H9 (cell line): ENCODE measurements at regions not wholly inside any gene's neighbourhood (a gene's known extent, or its start where the extent isn't known, plus 50 kb on each side); places are given as distances from the start of the nearest gene placed in this dataset.

Source experiments
- DNase-seq: peaks from one replicate; pipeline ENCODE4 v3.0.0-alpha.2; 2017
- H2AFZ ChIP-seq: one replicate; pipeline ENCODE4 v1.6.1; 2013; ENCODE audit warnings: mild to moderate bottlenecking, low read length, control low read depth, moderate library complexity
- H2AK5ac ChIP-seq: 2 replicates; pipeline ENCODE4 v1.6.1; 2013; ENCODE audit warnings: low read length, control low read depth, mixed read lengths; ENCODE audit not compliant: insufficient read length
- H2BK120ac ChIP-seq: one replicate; pipeline ENCODE4 v1.6.1; 2013; ENCODE audit warnings: low read depth, mild to moderate bottlenecking, low read length, control low read depth, inconsistent platforms; ENCODE audit not compliant: poor library complexity, severe bottlenecking
- H2BK12ac ChIP-seq: 2 replicates; pipeline ENCODE4 v1.6.1; 2013; ENCODE audit warnings: low read length, control low read depth, mixed read lengths, low read depth; ENCODE audit not compliant: insufficient read length
- H2BK15ac ChIP-seq: 2 replicates; pipeline ENCODE4 v1.6.1; 2013; ENCODE audit warnings: low read depth, low read length, control low read depth
- H2BK20ac ChIP-seq: one replicate; pipeline ENCODE4 v1.6.1; 2013; ENCODE audit warnings: low read depth, mild to moderate bottlenecking, low read length, control low read depth, inconsistent platforms; ENCODE audit not compliant: poor library complexity, severe bottlenecking
- H2BK5ac ChIP-seq: 2 replicates; pipeline ENCODE4 v1.6.1; 2013; ENCODE audit warnings: low read length, control low read depth, mixed read lengths; ENCODE audit not compliant: insufficient read length
- H3K14ac ChIP-seq: 2 replicates; pipeline ENCODE4 v1.6.1; 2013; ENCODE audit warnings: low read length, control low read depth; ENCODE audit not compliant: insufficient read depth
- H3K18ac ChIP-seq: 2 replicates; pipeline ENCODE4 v1.6.1; 2013; ENCODE audit warnings: low read depth, mild to moderate bottlenecking, mixed read lengths, low read length, control low read depth; ENCODE audit not compliant: insufficient read length
- H3K23ac ChIP-seq: 2 replicates; pipeline ENCODE4 v1.6.1; 2013; ENCODE audit warnings: low read length, control low read depth, mixed read lengths, low read depth; ENCODE audit not compliant: insufficient read length
- H3K23me2 ChIP-seq: 2 replicates; pipeline ENCODE4 v1.6.1; 2013; ENCODE audit warnings: low read depth, mild to moderate bottlenecking, mixed read lengths, low read length, control low read depth; ENCODE audit not compliant: insufficient read length, poor library complexity, severe bottlenecking
- H3K27ac ChIP-seq: 2 replicates; pipeline ENCODE4 v1.5.1; 2013; ENCODE audit warnings: low read length, control low read depth, mixed read lengths, low read depth; ENCODE audit not compliant: insufficient read length
- H3K27me3 ChIP-seq: 2 replicates; pipeline ENCODE4 v1.6.1; 2013; ENCODE audit warnings: low read length, control low read depth, inconsistent platforms; ENCODE audit not compliant: insufficient read depth
- H3K4ac ChIP-seq: 2 replicates; pipeline ENCODE4 v1.6.1; 2013; ENCODE audit warnings: low read depth, mild to moderate bottlenecking, control low read depth, inconsistent platforms, low read length, moderate library complexity
- H3K4me1 ChIP-seq: 2 replicates; pipeline ENCODE4 v1.6.1; 2013; ENCODE audit warnings: low read length, control low read depth, inconsistent platforms; ENCODE audit not compliant: insufficient read depth
- H3K4me2 ChIP-seq: 2 replicates; pipeline ENCODE4 v1.6.1; 2013; ENCODE audit warnings: low read length, control low read depth, mixed read lengths; ENCODE audit not compliant: insufficient read length, insufficient read depth
- H3K56ac ChIP-seq: 2 replicates; pipeline ENCODE4 v1.6.1; 2013; ENCODE audit warnings: low read depth, mild to moderate bottlenecking, mixed read lengths, low read length, control low read depth; ENCODE audit not compliant: insufficient read length
- H3K79me1 ChIP-seq: 2 replicates; pipeline ENCODE4 v1.6.1; 2013; ENCODE audit warnings: low read depth, mild to moderate bottlenecking, moderate library complexity, low read length, control low read depth, inconsistent platforms; ENCODE audit not compliant: insufficient read depth, poor library complexity, severe bottlenecking
- H3K79me2 ChIP-seq: 2 replicates; pipeline ENCODE4 v1.6.1; 2013; ENCODE audit warnings: low read length, control low read depth, inconsistent platforms; ENCODE audit not compliant: insufficient read depth
- H3K9ac ChIP-seq: 2 replicates; pipeline ENCODE4 v1.6.1; 2013; ENCODE audit warnings: low read length, control low read depth, mixed read lengths; ENCODE audit not compliant: insufficient read length; ENCODE audit errors: extremely low read depth
- H3K9me3 ChIP-seq: one replicate; pipeline ENCODE4 v1.6.1; 2013; ENCODE audit warnings: low read depth, low read length, inconsistent platforms; ENCODE audit not compliant: control insufficient read depth
- H3T11ph ChIP-seq: one replicate; pipeline ENCODE4 v1.6.1; 2013; ENCODE audit warnings: mild to moderate bottlenecking, low read length, control low read depth, inconsistent platforms
- H4K20me1 ChIP-seq: one replicate; pipeline ENCODE4 v1.6.1; 2013; ENCODE audit not compliant: control insufficient read depth, insufficient read length, insufficient read depth
- H4K5ac ChIP-seq: 2 replicates; pipeline ENCODE4 v1.6.1; 2013; ENCODE audit warnings: low read depth, mild to moderate bottlenecking, mixed read lengths, low read length, control low read depth; ENCODE audit not compliant: insufficient read length
- H4K8ac ChIP-seq: replicated peaks from 2 replicates; pipeline ENCODE4 v1.6.1; 2013; ENCODE audit warnings: low read length, control low read depth, mixed read lengths, low read depth; ENCODE audit not compliant: insufficient read length
- H4K91ac ChIP-seq: 2 replicates; pipeline ENCODE4 v1.6.1; 2013; ENCODE audit warnings: low read depth, mild to moderate bottlenecking, moderate library complexity, mixed read lengths, low read length, control low read depth; ENCODE audit not compliant: insufficient read length
- H3K27ac Mint-ChIP-seq, 3 experiments: 2 replicates in 2 of 3; 3 replicates in 1 of 3; pipeline ENCODE4 v1.8.0; 2020 to 2021; ENCODE audit warnings: mixed read lengths in 3 of 3, mild to moderate bottlenecking in 1 of 3, moderate library complexity in 1 of 3
- H3K27me3 Mint-ChIP-seq: 2 replicates; pipeline ENCODE4 v1.8.0; 2021; ENCODE audit warnings: low read depth, mild to moderate bottlenecking, moderate library complexity, mixed read lengths
- H3K36me3 Mint-ChIP-seq, 3 experiments: 2 replicates in 2 of 3; 3 replicates in 1 of 3; pipeline ENCODE4 v1.8.0; 2020 to 2021; ENCODE audit warnings: low read depth in 3 of 3, mixed read lengths in 3 of 3; ENCODE audit not compliant: insufficient read depth in 1 of 3
- H3K4me1 Mint-ChIP-seq, 2 experiments: 2 replicates each; pipeline ENCODE4 v1.8.0; 2020; ENCODE audit warnings: mixed read lengths in 2 of 2
- H3K4me3 Mint-ChIP-seq, 2 experiments: 2 replicates in 1 of 2; 3 replicates in 1 of 2; pipeline ENCODE4 v1.8.0; 2020 to 2021; ENCODE audit warnings: mild to moderate bottlenecking in 2 of 2, mixed read lengths in 2 of 2, moderate library complexity in 1 of 2
- H3K9me3 Mint-ChIP-seq, 2 experiments: 2 replicates in 1 of 2; 3 replicates in 1 of 2; pipeline ENCODE4 v1.8.0; 2020; ENCODE audit warnings: mild to moderate bottlenecking in 2 of 2, mixed read lengths in 2 of 2, moderate library complexity in 1 of 2
- CTCF ChIP-seq: fragments of 200-600 bp; sonication (generic); conservative IDR thresholded peaks from 3 replicates; pipeline ENCODE4 v1.8.0; 2021; ENCODE audit warnings: antibody characterized with exemption, mild to moderate bottlenecking
- WGBS: extraction: QIAGEN DNeasy Blood & Tissue Kit; methylation state at CpG from one replicate; pipeline ENCODE4 v1.1.7; 2013; ENCODE audit warnings: missing lambda C conversion rate, low lambda C conversion rate, mixed read lengths; ENCODE audit not compliant: insufficient read length; ENCODE audit errors: extremely low coverage; 5-methylcytosine and 5-hydroxymethylcytosine counted together

DNA sequence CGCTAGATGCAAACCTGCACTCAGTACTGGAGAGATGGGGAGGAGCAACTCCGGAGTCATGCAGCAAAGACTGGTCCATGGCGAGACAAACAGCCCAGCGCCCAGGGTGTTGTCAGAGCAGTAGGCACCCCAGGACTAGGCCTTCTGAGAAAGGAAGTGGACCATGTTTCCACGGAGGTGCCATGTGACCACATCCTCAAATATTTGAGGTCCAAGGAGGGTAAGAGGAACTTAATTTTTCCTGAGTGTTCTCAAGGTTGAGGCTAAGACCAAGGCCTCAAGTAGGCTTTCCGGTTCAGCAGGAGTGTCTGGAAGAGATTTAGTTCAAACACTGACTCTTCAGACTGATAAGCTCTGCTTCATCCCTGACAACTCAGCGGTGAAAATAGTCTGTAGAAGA, 186.2 kb downstream of the RHOU start:
- no peaks in the 10 kb centered on the region for H3K79me2 ChIP-seq
- no peak overlapping the region for H4K91ac ChIP-seq
- no peak overlapping the region for H3K18ac ChIP-seq
- no peak for TF ChIP-seq CTCF
- H4K20me1 ChIP-seq = no peaks in the 10 kb centered on the region
- no peaks in the 10 kb centered on the region for H3K4me1 ChIP-seq
- no peak overlapping the region for H4K5ac ChIP-seq
- H3K4ac ChIP-seq = no peak overlapping the region
- no peak overlapping the region for H3T11ph ChIP-seq
- no peak overlapping the region for H3K27ac Mint-ChIP-seq
- no peak overlapping the region for H2BK15ac ChIP-seq
- H3K4me3 Mint-ChIP-seq = no peak overlapping the region
- H2AFZ ChIP-seq = no peak overlapping the region
- peaks cover 0 to 5% of the 10 kb centered on the region in 2 experiments; a peak in 3 of 5 replicates for H3K9me3 Mint-ChIP-seq
- no peak overlapping the region for H3K4me2 ChIP-seq
- WGBS = no CpG with 5 or more reads among the region's 7 CpGs
- no peaks in the 10 kb centered on the region for H3K27me3 ChIP-seq
- H2BK20ac ChIP-seq = no peak overlapping the region
- H3K9me3 ChIP-seq = no peaks in the 10 kb centered on the region
- H2AK5ac ChIP-seq = no peak overlapping the region
- H3K79me1 ChIP-seq = no peaks in the 10 kb centered on the region
- no peak overlapping the region for H2BK5ac ChIP-seq
- H3K23ac ChIP-seq = no peak overlapping the region
- H3K36me3 Mint-ChIP-seq = peaks cover 0 to 6% (median 0%) of the 10 kb centered on the region in 3 experiments; a peak in 3 of 7 replicates
- DNase-seq = no peak
- no peak overlapping the region for H2BK12ac ChIP-seq
- H3K56ac ChIP-seq = no peak overlapping the region
- H4K8ac ChIP-seq = no peak overlapping the region
- peaks cover 14 to 26% of the 10 kb centered on the region in 2 experiments for H3K4me1 Mint-ChIP-seq
- H3K23me2 ChIP-seq = no peaks in the 10 kb centered on the region
- peaks cover 7% of the 10 kb centered on the region for H3K27me3 Mint-ChIP-seq
- no peak overlapping the region for H2BK120ac ChIP-seq
- no peak overlapping the region for H3K9ac ChIP-seq
- no peak overlapping the region for H3K14ac ChIP-seq
- H3K27ac ChIP-seq = no peak overlapping the region
